ENCODE measurements at regions not wholly inside any gene's neighbourhood (a gene's known extent, or its start where the extent isn't known, plus 50 kb on each side); places are given as distances from the start of the nearest gene placed in this dataset.

DNA sequence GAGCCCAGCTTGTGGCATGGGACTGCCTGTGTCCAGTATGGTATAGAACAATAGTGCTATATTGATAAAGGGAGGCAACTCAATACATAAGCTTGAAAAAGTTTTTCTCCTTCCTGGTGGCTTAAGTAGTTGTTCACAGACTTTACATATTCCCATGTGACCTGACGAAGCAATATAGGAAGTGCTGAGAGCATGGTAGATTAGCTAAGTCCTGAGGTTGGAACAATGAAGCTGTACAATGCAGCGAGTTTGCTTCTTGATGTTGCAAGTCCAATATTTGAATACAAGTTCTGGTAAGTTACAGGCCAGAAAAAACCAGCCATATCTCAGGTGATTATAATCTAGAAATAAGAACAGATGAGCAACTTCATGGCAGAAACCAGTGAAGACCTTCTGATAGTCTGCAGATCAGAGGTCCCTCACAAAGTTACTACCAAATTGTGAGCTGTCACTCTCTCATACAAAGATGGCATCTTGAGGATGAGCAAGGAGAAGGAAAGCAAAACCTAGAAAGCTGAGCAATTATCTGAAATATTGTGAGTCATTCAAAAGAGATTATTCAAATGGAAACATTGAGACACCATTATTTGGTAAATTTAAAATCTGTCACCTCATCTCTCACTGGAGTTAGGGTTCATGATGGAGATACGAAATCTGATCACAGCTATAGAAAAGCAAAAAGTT lies 72.9 kb upstream of the BTG1 start:
- Histone ChIP-seq H3K27me3 (replicated peaks; ENCODE audit: control insufficient read depth, insufficient read depth, low read length) (no peaks in the 10 kb centered on the region), H3K4me1 (no peaks in the 10 kb centered on the region), H3K9me3 (no peaks in the 10 kb centered on the region; the same call in 1 of the 2 replicates), H3K36me3 (ENCODE audit: control insufficient read depth, insufficient read depth, low read length) (no peaks in the 10 kb centered on the region), H3K4me3 (ENCODE audit: low read depth, low read length) (no peak overlapping the region)
- H3K27ac Mint-ChIP-seq (ENCODE audit: unreplicated experiment) = no peak overlapping the region
- intact Hi-C loops (cut with micrococcal nuclease; ENCODE audit: unreplicated experiment) = no loop called here
- no peaks in the 10 kb centered on the region for H3K36me3 Mint-ChIP-seq (ENCODE audit: insufficient read depth, unreplicated experiment)
- H3K4me1 Mint-ChIP-seq (ENCODE audit: low read depth, unreplicated experiment) = no peaks in the 10 kb centered on the region
- TF ChIP-seq CTCF (IDR thresholded peaks at IDR 0.05; ENCODE audit: insufficient read depth in 1 of 2, low read depth in 1 of 2, low read length in 1 of 2, severe bottlenecking in 1 of 2, unreplicated experiment in 1 of 2) = no peak
- ChIA-PET POLR2A (no interaction called here), CTCF (no interaction called here)
- H3K4me3 Mint-ChIP-seq (ENCODE audit: unreplicated experiment) = no peak overlapping the region
- H3K9me3 Mint-ChIP-seq (ENCODE audit: unreplicated experiment) = no peaks in the 10 kb centered on the region
- DNase-seq = no peak
- no peaks in the 10 kb centered on the region for H3K27me3 Mint-ChIP-seq (ENCODE audit: insufficient read depth, unreplicated experiment)
- BruUV-seq (replicated peaks) = no TSS peak

GRCh38 chr12:92216092-92216491 lies 70.4 kb upstream of the BTG1 start:
- BruUV-seq (replicated peaks) = no TSS peak
- H3K36me3 Mint-ChIP-seq (ENCODE audit: insufficient read depth, unreplicated experiment) = no peaks in the 10 kb centered on the region
- DNase-seq = no peak
- H3K4me3 Mint-ChIP-seq (ENCODE audit: unreplicated experiment) = no peak overlapping the region
- intact Hi-C loops (cut with micrococcal nuclease; ENCODE audit: unreplicated experiment) = no loop called here
- Histone ChIP-seq H3K9me3 (no peaks in the 10 kb centered on the region; the same call in 1 of the 2 replicates), H3K36me3 (ENCODE audit: control insufficient read depth, insufficient read depth, low read length) (no peaks in the 10 kb centered on the region), H3K27me3 (replicated peaks; ENCODE audit: control insufficient read depth, insufficient read depth, low read length) (no peaks in the 10 kb centered on the region), H3K4me3 (ENCODE audit: low read depth, low read length) (no peak overlapping the region), H3K4me1 (no peaks in the 10 kb centered on the region)
- ChIA-PET CTCF (no interaction called here), POLR2A (no interaction called here)
- no peak for TF ChIP-seq CTCF (IDR thresholded peaks at IDR 0.05; ENCODE audit: insufficient read depth in 1 of 2, low read depth in 1 of 2, low read length in 1 of 2, severe bottlenecking in 1 of 2, unreplicated experiment in 1 of 2)
- no peaks in the 10 kb centered on the region for H3K4me1 Mint-ChIP-seq (ENCODE audit: low read depth, unreplicated experiment)
- no peaks in the 10 kb centered on the region for H3K27me3 Mint-ChIP-seq (ENCODE audit: insufficient read depth, unreplicated experiment)
- H3K9me3 Mint-ChIP-seq (ENCODE audit: unreplicated experiment) = no peaks in the 10 kb centered on the region
- no peak overlapping the region for H3K27ac Mint-ChIP-seq (ENCODE audit: unreplicated experiment)

DNA sequence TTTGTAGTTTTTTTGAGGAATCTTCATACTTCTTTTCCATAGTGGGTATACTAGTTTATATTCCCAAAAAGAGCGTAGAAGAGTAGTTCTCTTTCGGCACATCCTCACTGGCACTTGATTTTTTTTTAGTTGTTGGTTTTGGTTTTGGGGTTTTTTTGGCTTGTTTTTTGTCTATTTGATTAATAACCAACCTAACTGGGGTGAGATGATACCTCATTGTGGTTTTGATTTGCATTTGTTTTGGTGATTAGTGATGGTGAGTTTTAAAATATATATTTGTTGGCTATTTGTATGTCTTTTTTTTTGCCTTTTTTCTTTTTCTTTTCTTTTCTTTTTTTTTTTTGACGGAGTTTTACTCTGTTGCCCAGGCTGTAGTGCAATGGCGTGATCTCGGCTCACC lies 69.7 kb upstream of the BTG1 start:
- Histone ChIP-seq H3K27me3 (replicated peaks; ENCODE audit: control insufficient read depth, insufficient read depth, low read length) (no peaks in the 10 kb centered on the region), H3K36me3 (ENCODE audit: control insufficient read depth, insufficient read depth, low read length) (no peaks in the 10 kb centered on the region), H3K9me3 (no peaks in the 10 kb centered on the region; the same call in 1 of the 2 replicates), H3K4me3 (ENCODE audit: low read depth, low read length) (no peak overlapping the region), H3K4me1 (no peaks in the 10 kb centered on the region)
- no peak for DNase-seq
- no TSS peak for BruUV-seq (replicated peaks)
- intact Hi-C loops (cut with micrococcal nuclease; ENCODE audit: unreplicated experiment) = no loop called here
- POLR2A ChIA-PET = no interaction called here
- Mint-ChIP-seq H3K27me3 (ENCODE audit: insufficient read depth, unreplicated experiment) (no peaks in the 10 kb centered on the region), H3K36me3 (ENCODE audit: insufficient read depth, unreplicated experiment) (no peaks in the 10 kb centered on the region), H3K9me3 (ENCODE audit: unreplicated experiment) (no peaks in the 10 kb centered on the region), H3K27ac (ENCODE audit: unreplicated experiment) (no peak overlapping the region), H3K4me1 (ENCODE audit: low read depth, unreplicated experiment) (no peaks in the 10 kb centered on the region), H3K4me3 (ENCODE audit: unreplicated experiment) (no peak overlapping the region)
- CTCF ChIA-PET = no interaction called here
- no peak for TF ChIP-seq CTCF (IDR thresholded peaks at IDR 0.05; ENCODE audit: insufficient read depth in 1 of 2, low read depth in 1 of 2, low read length in 1 of 2, severe bottlenecking in 1 of 2, unreplicated experiment in 1 of 2)

All from Caco-2 (cell line).